ENCODE measurements at regions not wholly inside any gene's neighbourhood (a gene's known extent, or its start where the extent isn't known, plus 50 kb on each side); places are given as distances from the start of the nearest gene placed in this dataset.

- Histone ChIP-seq H4K20me1 (ENCODE audit: insufficient read depth) (no peaks in the 10 kb centered on the region), H3K9ac (ENCODE audit: low read length) (no peak overlapping the region), H2AFZ (ENCODE audit: low read depth, low read length, poor library complexity, severe bottlenecking) (no peak overlapping the region), H3K79me2 (ENCODE audit: insufficient read depth, low read length) (no peaks in the 10 kb centered on the region), H3K4me3 (replicated peaks in 1 of 2; ENCODE audit: low read depth in 1 of 2, low read length in 2 of 2) (no peak overlapping the region), H3K9me3 (ENCODE audit: control insufficient read depth in 1 of 2, insufficient read depth in 1 of 2, low read depth in 1 of 2, low read length in 2 of 2) (no peaks in the 10 kb centered on the region), H3K36me3 (ENCODE audit: control insufficient read depth in 1 of 2, insufficient read depth in 2 of 2, low read length in 2 of 2) (no peaks in the 10 kb centered on the region), H3K4me1 (ENCODE audit: control insufficient read depth in 1 of 2, insufficient read depth in 2 of 2, low read length in 2 of 2) (no peaks in the 10 kb centered on the region), H3K27ac (ENCODE audit: low read depth, low read length) (no peak overlapping the region), H3K4me2 (ENCODE audit: low read length) (no peak overlapping the region), H3K27me3 (ENCODE audit: insufficient read depth, low read length) (peaks cover 18% of the 10 kb centered on the region; the same call in 1 of the 2 replicates), H3K9me2 (ENCODE audit: insufficient read depth) (no peaks in the 10 kb centered on the region)
- ChIA-PET CTCF (no interaction called here), RAD21 (ENCODE audit: low non-redundant PET in 1 of 2, low total read pairs in 2 of 2, uncharacterized antibody in 2 of 2, unreplicated experiment in 2 of 2) (no interaction called here), POLR2A (no interaction called here)
- TF ChIP-seq RAD21 (IDR thresholded peaks at IDR 0.05; ENCODE audit: low read depth), result no peak
- no peak for TF ChIP-seq POLR2AphosphoS5 (IDR thresholded peaks at IDR 0.05; ENCODE audit: low read depth, low read length)
- no peak for TF ChIP-seq SIN3A (IDR thresholded peaks at IDR 0.05; ENCODE audit: low read depth)
- intact Hi-C loops (cut with micrococcal nuclease), result no loop called here
- no peak for DNase-seq (ENCODE audit: low read depth, low spot score)
- no peak for ATAC-seq
- BruUV-seq (replicated peaks), result no TSS peak
Observed at GRCh38 chr6:1235825-1236224, 76.1 kb upstream of the FOXQ1 start.

DNA sequence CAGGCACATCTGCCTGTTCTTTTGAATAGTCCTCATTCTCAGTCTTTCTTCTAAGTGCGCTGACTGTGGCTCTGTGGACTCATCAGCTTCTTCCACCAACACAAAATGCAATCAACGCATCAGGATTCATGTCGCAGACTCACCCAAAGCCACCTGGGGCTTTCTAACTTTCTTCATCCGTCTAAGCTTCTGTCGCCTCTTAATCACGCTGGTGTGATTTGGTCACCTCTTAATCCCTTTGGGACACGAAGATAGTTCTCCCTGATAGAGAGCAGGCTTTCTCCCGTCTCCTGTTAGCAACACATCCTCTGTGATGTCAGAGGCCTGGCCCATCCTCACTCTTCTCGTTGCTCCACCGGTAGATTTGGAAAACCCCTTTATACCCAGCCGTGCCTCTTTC lies 78.0 kb upstream of the FOXQ1 start:
- Histone ChIP-seq H3K9me2 (ENCODE audit: insufficient read depth) (no peaks in the 10 kb centered on the region), H2AFZ (ENCODE audit: low read depth, low read length, poor library complexity, severe bottlenecking) (no peak overlapping the region), H3K4me2 (ENCODE audit: low read length) (no peak overlapping the region), H3K9me3 (ENCODE audit: control insufficient read depth in 1 of 2, insufficient read depth in 1 of 2, low read depth in 1 of 2, low read length in 2 of 2) (no peaks in the 10 kb centered on the region), H3K27me3 (ENCODE audit: insufficient read depth, low read length) (peaks cover 19% of the 10 kb centered on the region; the same call in 1 of the 2 replicates), H4K20me1 (ENCODE audit: insufficient read depth) (no peaks in the 10 kb centered on the region), H3K79me2 (ENCODE audit: insufficient read depth, low read length) (no peaks in the 10 kb centered on the region), H3K4me1 (ENCODE audit: control insufficient read depth in 1 of 2, insufficient read depth in 2 of 2, low read length in 2 of 2) (no peaks in the 10 kb centered on the region), H3K4me3 (replicated peaks in 1 of 2; ENCODE audit: low read depth in 1 of 2, low read length in 2 of 2) (no peak overlapping the region), H3K27ac (ENCODE audit: low read depth, low read length) (no peak overlapping the region), H3K36me3 (ENCODE audit: control insufficient read depth in 1 of 2, insufficient read depth in 2 of 2, low read length in 2 of 2) (no peaks in the 10 kb centered on the region), H3K9ac (ENCODE audit: low read length) (no peak overlapping the region)
- TF ChIP-seq ZFX (IDR thresholded peaks at IDR 0.05) (no peak), FOSL1 (IDR thresholded peaks at IDR 0.05; ENCODE audit: low read depth) (no peak), ZBTB33 (IDR thresholded peaks at IDR 0.05; ENCODE audit: extremely low read depth, insufficient replicate concordance, low read length) (no peak), SIN3A (IDR thresholded peaks at IDR 0.05; ENCODE audit: low read depth) (no peak), ELF1 (IDR thresholded peaks at IDR 0.05; ENCODE audit: borderline replicate concordance, low read depth) (no peak), EZH2phosphoT487 (IDR thresholded peaks at IDR 0.05; ENCODE audit: borderline replicate concordance) (no peak), CBX3 (IDR thresholded peaks at IDR 0.05; ENCODE audit: low read depth) (no peak)
- TF ChIP-seq, protein P1, sequence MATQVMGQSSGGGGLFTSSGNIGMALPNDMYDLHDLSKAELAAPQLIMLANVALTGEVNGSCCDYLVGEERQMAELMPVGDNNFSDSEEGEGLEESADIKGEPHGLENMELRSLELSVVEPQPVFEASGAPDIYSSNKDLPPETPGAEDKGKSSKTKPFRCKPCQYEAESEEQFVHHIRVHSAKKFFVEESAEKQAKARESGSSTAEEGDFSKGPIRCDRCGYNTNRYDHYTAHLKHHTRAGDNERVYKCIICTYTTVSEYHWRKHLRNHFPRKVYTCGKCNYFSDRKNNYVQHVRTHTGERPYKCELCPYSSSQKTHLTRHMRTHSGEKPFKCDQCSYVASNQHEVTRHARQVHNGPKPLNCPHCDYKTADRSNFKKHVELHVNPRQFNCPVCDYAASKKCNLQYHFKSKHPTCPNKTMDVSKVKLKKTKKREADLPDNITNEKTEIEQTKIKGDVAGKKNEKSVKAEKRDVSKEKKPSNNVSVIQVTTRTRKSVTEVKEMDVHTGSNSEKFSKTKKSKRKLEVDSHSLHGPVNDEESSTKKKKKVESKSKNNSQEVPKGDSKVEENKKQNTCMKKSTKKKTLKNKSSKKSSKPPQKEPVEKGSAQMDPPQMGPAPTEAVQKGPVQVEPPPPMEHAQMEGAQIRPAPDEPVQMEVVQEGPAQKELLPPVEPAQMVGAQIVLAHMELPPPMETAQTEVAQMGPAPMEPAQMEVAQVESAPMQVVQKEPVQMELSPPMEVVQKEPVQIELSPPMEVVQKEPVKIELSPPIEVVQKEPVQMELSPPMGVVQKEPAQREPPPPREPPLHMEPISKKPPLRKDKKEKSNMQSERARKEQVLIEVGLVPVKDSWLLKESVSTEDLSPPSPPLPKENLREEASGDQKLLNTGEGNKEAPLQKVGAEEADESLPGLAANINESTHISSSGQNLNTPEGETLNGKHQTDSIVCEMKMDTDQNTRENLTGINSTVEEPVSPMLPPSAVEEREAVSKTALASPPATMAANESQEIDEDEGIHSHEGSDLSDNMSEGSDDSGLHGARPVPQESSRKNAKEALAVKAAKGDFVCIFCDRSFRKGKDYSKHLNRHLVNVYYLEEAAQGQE (IDR thresholded peaks at IDR 0.05; ENCODE audit: low read depth), result no peak
- BruUV-seq (replicated peaks), result no TSS peak
- intact Hi-C loops (cut with micrococcal nuclease), result no loop called here
- RAD21 ChIA-PET (ENCODE audit: low non-redundant PET in 1 of 2, low total read pairs in 2 of 2, uncharacterized antibody in 2 of 2, unreplicated experiment in 2 of 2), result no interaction called here
- CTCF ChIA-PET, result no interaction called here
- DNase-seq (ENCODE audit: low read depth, low spot score) (no peak), ATAC-seq (no peak)
- POLR2A ChIA-PET, result no interaction called here
